CD14-positive monocyte (primary cell): ENCODE measurements at regions not wholly inside any gene's neighbourhood (a gene's known extent, or its start where the extent isn't known, plus 50 kb on each side); places are given as distances from the start of the nearest gene placed in this dataset.

Experiments
- DNase-seq, 3 donors: peaks; one replicate each; pipeline ENCODE4 v3.0.0-alpha.2; 2011 to 2022
- H2AFZ ChIP-seq: 2 replicates; pipeline ENCODE4 v1.6.0; 2012; ENCODE audit warnings: mild to moderate bottlenecking, low read depth, low read length, inconsistent platforms; ENCODE audit not compliant: insufficient read depth, poor library complexity, severe bottlenecking
- H3K27ac ChIP-seq, 2 donors: 1 replicate in 1 of 2; 2 replicates in 1 of 2; pipeline ENCODE4 v1.5.1; 2012 to 2013; ENCODE audit warnings: low read length in 2 of 2, control low read depth in 1 of 2, inconsistent platforms in 1 of 2, low read depth in 1 of 2, mild to moderate bottlenecking in 1 of 2
- H3K27me3 ChIP-seq, 2 donors: one replicate each; pipeline versions ENCODE4 v1.6.0 to v1.6.1; 2011 to 2013; ENCODE audit warnings: low read length in 2 of 2; ENCODE audit not compliant: control insufficient read depth in 2 of 2, insufficient read depth in 2 of 2
- H3K36me3 ChIP-seq, 2 donors: replicated peaks in 1 of 2; 1 replicate in 1 of 2; 2 replicates in 1 of 2; pipeline versions ENCODE4 v1.5.1 to v1.6.1; 2012 to 2013; ENCODE audit warnings: low read length in 2 of 2, control low read depth in 1 of 2, inconsistent platforms in 1 of 2, mild to moderate bottlenecking in 1 of 2; ENCODE audit not compliant: insufficient read depth in 2 of 2, control insufficient read depth in 1 of 2
- H3K4me1 ChIP-seq, 2 donors: 1 replicate in 1 of 2; 2 replicates in 1 of 2; pipeline versions ENCODE4 v1.5.1 to v1.6.1; 2012 to 2013; ENCODE audit warnings: low read length in 2 of 2, control low read depth in 1 of 2, inconsistent platforms in 1 of 2, mild to moderate bottlenecking in 1 of 2, moderate library complexity in 1 of 2; ENCODE audit not compliant: insufficient read depth in 2 of 2, control insufficient read depth in 1 of 2
- H3K4me2 ChIP-seq: replicated peaks from 2 replicates; pipeline ENCODE3; 2012; ENCODE audit warnings: low read length, moderate library complexity, mild to moderate bottlenecking; ENCODE audit not compliant: poor library complexity, severe bottlenecking; ENCODE audit errors: extremely low read depth
- H3K4me3 ChIP-seq, 3 experiments: fragments of 200-600 bp in 1 of 3; sonication (generic) in 1 of 3; replicated peaks in 1 of 3; 1 replicate in 2 of 3; 2 replicates in 1 of 3; pipeline ENCODE4 v1.5.1; 2011 to 2013; ENCODE audit warnings: low read length in 3 of 3, mild to moderate bottlenecking in 3 of 3, control low read depth in 2 of 3, low read depth in 2 of 3, inconsistent platforms in 1 of 3, moderate library complexity in 1 of 3
- H3K79me2 ChIP-seq: 2 replicates; pipeline ENCODE4 v1.6.0; 2012; ENCODE audit warnings: mild to moderate bottlenecking, control low read depth, inconsistent platforms, low read length, moderate library complexity; ENCODE audit not compliant: insufficient read depth
- H3K9ac ChIP-seq: 2 replicates; pipeline ENCODE4 v1.6.0; 2017; ENCODE audit warnings: low read length, mild to moderate bottlenecking; ENCODE audit not compliant: insufficient read depth, poor library complexity, severe bottlenecking
- H3K9me3 ChIP-seq, 2 donors: replicated peaks in 1 of 2; 1 replicate in 1 of 2; 2 replicates in 1 of 2; pipeline versions ENCODE4 v1.5.1 to v1.6.1; 2012 to 2013; ENCODE audit warnings: low read length in 2 of 2, control low read depth in 1 of 2; ENCODE audit not compliant: control insufficient read depth in 1 of 2, insufficient read depth in 1 of 2
- H4K20me1 ChIP-seq: 2 replicates; pipeline ENCODE4 v1.6.0; 2012; ENCODE audit warnings: mild to moderate bottlenecking, low read length, control low read depth, moderate library complexity; ENCODE audit not compliant: insufficient read depth
- H3K27ac Mint-ChIP-seq, 7 donors: one replicate each; pipeline ENCODE4 v1.8.0; 2020; ENCODE audit warnings: mild to moderate bottlenecking in 7 of 7, mixed read lengths in 7 of 7, moderate library complexity in 6 of 7, inconsistent platforms in 2 of 7
- H3K27me3 Mint-ChIP-seq, 3 donors: one replicate each; pipeline ENCODE4 v1.8.0; 2021 to 2022; ENCODE audit warnings: low read depth in 3 of 3, mild to moderate bottlenecking in 3 of 3, mixed read lengths in 3 of 3, moderate library complexity in 3 of 3, inconsistent platforms in 1 of 3
- H3K36me3 Mint-ChIP-seq, 2 donors: one replicate each; pipeline ENCODE4 v1.8.0; 2020; ENCODE audit warnings: mixed read lengths in 2 of 2, inconsistent platforms in 1 of 2, mild to moderate bottlenecking in 1 of 2
- H3K4me1 Mint-ChIP-seq: one replicate; pipeline ENCODE4 v1.8.0; 2020; ENCODE audit warnings: mild to moderate bottlenecking, mixed read lengths
- H3K4me3 Mint-ChIP-seq, 2 donors: one replicate each; pipeline ENCODE4 v1.8.0; 2020; ENCODE audit warnings: mild to moderate bottlenecking in 2 of 2, mixed read lengths in 2 of 2, moderate library complexity in 1 of 2
- H3K9me3 Mint-ChIP-seq, 7 donors: one replicate each; pipeline ENCODE4 v1.8.0; 2020 to 2022; ENCODE audit warnings: mixed read lengths in 7 of 7, mild to moderate bottlenecking in 6 of 7, moderate library complexity in 6 of 7, inconsistent platforms in 2 of 7
- CTCF ChIP-seq: fragments of 200-600 bp; IDR thresholded peaks from one replicate; pipeline ENCODE4 v1.8.0; 2022; ENCODE audit warnings: antibody characterized with exemption, mild to moderate bottlenecking
- WGBS: methylation state at CpG from one replicate; pipeline ENCODE4 v1.1.5; 2013; ENCODE audit warnings: missing lambda C conversion rate; ENCODE audit not compliant: insufficient coverage; 5-methylcytosine and 5-hydroxymethylcytosine counted together
- intact Hi-C, 2 donors: fragments of 100-400 bp; cut with micrococcal nuclease; formaldehyde crosslinking; loops; one replicate each; pipeline versions ENCODE4 v1.15.0 to v1.15.1; 2023

GRCh38 chr12:91793676-91794075, 352.0 kb downstream of the BTG1 start:
- H3K9ac ChIP-seq: no peak overlapping the region
- intact Hi-C loops: no loop called here
- H3K36me3 ChIP-seq: no peaks in the 10 kb centered on the region
- no peaks in the 10 kb centered on the region for H3K4me1 ChIP-seq
- H3K4me3 ChIP-seq: no peak overlapping the region
- Mint-ChIP-seq H3K36me3 (no peaks in the 10 kb centered on the region), H3K4me3 (no peak overlapping the region), H3K27me3 (peaks cover 0 to 3% (median 3%) of the 10 kb centered on the region in 3 donors), H3K4me1 (no peaks in the 10 kb centered on the region), H3K9me3 (peaks cover 0 to 9% (median 1%) of the 10 kb centered on the region in 7 donors), H3K27ac (no peak overlapping the region)
- H3K9me3 ChIP-seq: no peaks in the 10 kb centered on the region
- no peak overlapping the region for H3K27ac ChIP-seq
- H3K27me3 ChIP-seq: no peaks in the 10 kb centered on the region
- TF ChIP-seq CTCF: no peak
- DNase-seq: no peak
- H3K79me2 ChIP-seq: no peaks in the 10 kb centered on the region
- H2AFZ ChIP-seq: no peak overlapping the region
- H4K20me1 ChIP-seq: no peaks in the 10 kb centered on the region
- no peak overlapping the region for H3K4me2 ChIP-seq
- WGBS: no CpG with 5 or more reads among the region's 2 CpGs

GRCh38 chr12:91792597-91792996, 353.0 kb downstream of the BTG1 start:
- DNase-seq: no peak
- H3K9me3 Mint-ChIP-seq: peaks cover 0 to 9% (median 1%) of the 10 kb centered on the region in 7 donors
- intact Hi-C loops: no loop called here
- TF ChIP-seq CTCF: no peak
- Histone ChIP-seq H3K4me1 (no peaks in the 10 kb centered on the region), H3K79me2 (no peaks in the 10 kb centered on the region), H2AFZ (no peak overlapping the region), H3K27ac (no peak overlapping the region), H3K27me3 (no peaks in the 10 kb centered on the region), H4K20me1 (no peaks in the 10 kb centered on the region), H3K9me3 (no peaks in the 10 kb centered on the region), H3K9ac (no peak overlapping the region), H3K36me3 (no peaks in the 10 kb centered on the region), H3K4me3 (no peak overlapping the region), H3K4me2 (no peak overlapping the region)
- H3K36me3 Mint-ChIP-seq: no peaks in the 10 kb centered on the region
- H3K4me3 Mint-ChIP-seq: no peak overlapping the region
- H3K27me3 Mint-ChIP-seq: peaks cover 0 to 3% (median 3%) of the 10 kb centered on the region in 3 donors
- no peak overlapping the region for H3K27ac Mint-ChIP-seq
- no CpG with 5 or more reads among the region's 1 CpG for WGBS
- H3K4me1 Mint-ChIP-seq: no peaks in the 10 kb centered on the region
